Esophagus muscularis mucosa (tissue), 4 donors: ENCODE measurements at regions not wholly inside any gene's neighbourhood (a gene's known extent, or its start where the extent isn't known, plus 50 kb on each side); places are given as distances from the start of the nearest gene placed in this dataset.

Experiments used
- DNase-seq: peaks from one replicate; pipeline ENCODE4 v3.0.0-alpha.2; 2017; ENCODE audit errors: extremely low spot score
- H3K27ac ChIP-seq, 4 donors: fragments of 200-600 bp; sonication (generic); replicated peaks in 1 of 4; 1 replicate in 3 of 4; 2 replicates in 1 of 4; pipeline ENCODE4 v1.5.1; 2016 to 2019; ENCODE audit warnings: mild to moderate bottlenecking in 1 of 4
- H3K27me3 ChIP-seq, 4 donors: fragments of 200-600 bp; sonication (generic); one replicate each; pipeline versions ENCODE4 v1.5.1 to v1.6.0; 2016 to 2019
- H3K36me3 ChIP-seq, 4 donors: fragments of 200-600 bp; sonication (generic); one replicate each; pipeline ENCODE4 v1.5.1; 2016 to 2019
- H3K4me1 ChIP-seq, 4 donors: fragments of 200-600 bp; sonication (generic); one replicate each; pipeline ENCODE4 v1.5.1; 2016 to 2019
- H3K4me3 ChIP-seq, 4 donors: fragments of 200-600 bp; sonication (generic); 1 replicate in 2 of 4; 2 replicates in 2 of 4; pipeline ENCODE4 v1.5.1; 2016 to 2019; ENCODE audit warnings: mild to moderate bottlenecking in 4 of 4, moderate library complexity in 1 of 4
- H3K9me3 ChIP-seq, 4 donors: fragments of 200-600 bp; sonication (generic); 1 replicate in 3 of 4; 2 replicates in 1 of 4; pipeline ENCODE4 v1.5.1; 2016 to 2019
- CTCF ChIP-seq, 3 experiments: fragments of 200-600 bp in 2 of 3; fragments of 450-650 bp in 1 of 3; sonication (generic) in 2 of 3; IDR thresholded peaks; one replicate each; pipeline ENCODE4 v1.5.1; 2017 to 2019; ENCODE audit warnings: antibody characterized with exemption in 3 of 3, mild to moderate bottlenecking in 2 of 3, moderate library complexity in 1 of 3
- EP300 ChIP-seq: sonication (generic); formaldehyde crosslinking; IDR thresholded peaks from one replicate; pipeline ENCODE4 v1.6.1; 2017; ENCODE audit warnings: antibody characterized with exemption
- POLR2A ChIP-seq: fragments of 450-650 bp; IDR thresholded peaks from one replicate; pipeline ENCODE4 v1.6.1; 2017; ENCODE audit warnings: antibody characterized with exemption, moderate library complexity, mild to moderate bottlenecking, low read depth
- POLR2AphosphoS5 ChIP-seq, 2 donors: sonication (generic); formaldehyde crosslinking; IDR thresholded peaks; one replicate each; pipeline ENCODE4 v1.6.1; 2017; ENCODE audit warnings: antibody characterized with exemption in 2 of 2
- WGBS: methylation state at CpG from one replicate; pipeline ENCODE4 v1.1.5; 2018; 5-methylcytosine and 5-hydroxymethylcytosine counted together
- intact Hi-C: fragments of 100-400 bp; cut with DNase I; formaldehyde crosslinking; loops from one replicate; pipeline ENCODE4 v1.15.1; 2023

- TF ChIP-seq POLR2AphosphoS5 (IDR thresholded peaks at IDR 0.05) = no peak
- TF ChIP-seq EP300 = no peak
- no peak for TF ChIP-seq CTCF (IDR thresholded peaks at IDR 0.05)
- no peak for TF ChIP-seq POLR2A
- Histone ChIP-seq H3K27me3 (no peaks in the 10 kb centered on the region), H3K36me3 (no peaks in the 10 kb centered on the region), H3K4me1 (no peaks in the 10 kb centered on the region), H3K27ac (no peak overlapping the region), H3K4me3 (no peak overlapping the region), H3K9me3 (no peaks in the 10 kb centered on the region)
- intact Hi-C loops = no loop called here
- no peak for DNase-seq
- WGBS = 89% methylated on average over 1 of the region's 1 CpG
Measured at GRCh38 chr9:25556540-25556939, 121.7 kb downstream of the TUSC1 start.

GRCh38 chr9:25548847-25549246 is 129.4 kb downstream of the TUSC1 start:
- Histone ChIP-seq H3K27me3 (no peaks in the 10 kb centered on the region), H3K27ac (no peak overlapping the region), H3K9me3 (no peaks in the 10 kb centered on the region), H3K4me3 (no peak overlapping the region), H3K36me3 (no peaks in the 10 kb centered on the region), H3K4me1 (no peaks in the 10 kb centered on the region)
- intact Hi-C loops = no loop called here
- TF ChIP-seq CTCF (IDR thresholded peaks at IDR 0.05) (no peak), POLR2AphosphoS5 (IDR thresholded peaks at IDR 0.05) (no peak), EP300 (no peak), POLR2A (no peak)
- WGBS = 88% methylated on average over 3 of the region's 3 CpGs
- no peak for DNase-seq

- Histone ChIP-seq H3K36me3 (no peaks in the 10 kb centered on the region), H3K27me3 (no peaks in the 10 kb centered on the region), H3K4me1 (no peaks in the 10 kb centered on the region), H3K9me3 (no peaks in the 10 kb centered on the region), H3K27ac (no peak overlapping the region), H3K4me3 (no peak overlapping the region)
- no peak for DNase-seq
- 93% methylated on average over 7 of the region's 7 CpGs for WGBS
- no peak for TF ChIP-seq POLR2A
- TF ChIP-seq EP300 = no peak
- intact Hi-C loops = no loop called here
Measured at GRCh38 chr9:25543806-25544205, 134.4 kb downstream of the TUSC1 start.

GRCh38 chr9:25542319-25542718 is 135.9 kb downstream of the TUSC1 start:
- H3K4me3 ChIP-seq = no peak overlapping the region
- 97% methylated on average over 8 of the region's 8 CpGs for WGBS
- H3K36me3 ChIP-seq = no peaks in the 10 kb centered on the region
- H3K27me3 ChIP-seq = no peaks in the 10 kb centered on the region
- TF ChIP-seq EP300 (no peak), CTCF (IDR thresholded peaks at IDR 0.05) (no peak), POLR2AphosphoS5 (IDR thresholded peaks at IDR 0.05) (no peak), POLR2A (no peak)
- DNase-seq = no peak
- H3K9me3 ChIP-seq = no peaks in the 10 kb centered on the region
- H3K27ac ChIP-seq = no peak overlapping the region
- intact Hi-C loops = no loop called here
- H3K4me1 ChIP-seq = no peaks in the 10 kb centered on the region

GRCh38 chr9:25537808-25538207 is 140.4 kb downstream of the TUSC1 start:
- 68% methylated on average over 2 of the region's 2 CpGs for WGBS

More at GRCh38 chr9:25537808-25538207, 140.4 kb downstream of the TUSC1 start:
- no peaks in the 10 kb centered on the region for H3K9me3 ChIP-seq
- intact Hi-C loops = no loop called here
- H3K4me3 ChIP-seq = no peak overlapping the region
- H3K27me3 ChIP-seq = no peaks in the 10 kb centered on the region
- no peaks in the 10 kb centered on the region for H3K4me1 ChIP-seq
- H3K36me3 ChIP-seq = no peaks in the 10 kb centered on the region
- TF ChIP-seq EP300 (no peak), CTCF (IDR thresholded peaks at IDR 0.05) (no peak), POLR2A (no peak), POLR2AphosphoS5 (IDR thresholded peaks at IDR 0.05) (no peak)
- DNase-seq = no peak
- no peak overlapping the region for H3K27ac ChIP-seq
